HG03439 (cell line): ENCODE measurements at regions not wholly inside any gene's neighbourhood (a gene's known extent, or its start where the extent isn't known, plus 50 kb on each side); places are given as distances from the start of the nearest gene placed in this dataset.
"Not testable (repeated sequence)": the region's sequence is repeated elsewhere in the genome, so short reads cannot be mapped to it uniquely, and the experiment has no call there.

Source experiments
- ATAC-seq: cut with Tn5 transposase; IDR thresholded peaks from one replicate; pipeline ENCODE4 v1.9.1; 2021; ENCODE audit warnings: mild to moderate bottlenecking, moderate library complexity; ENCODE audit not compliant: unreplicated experiment

DNA sequence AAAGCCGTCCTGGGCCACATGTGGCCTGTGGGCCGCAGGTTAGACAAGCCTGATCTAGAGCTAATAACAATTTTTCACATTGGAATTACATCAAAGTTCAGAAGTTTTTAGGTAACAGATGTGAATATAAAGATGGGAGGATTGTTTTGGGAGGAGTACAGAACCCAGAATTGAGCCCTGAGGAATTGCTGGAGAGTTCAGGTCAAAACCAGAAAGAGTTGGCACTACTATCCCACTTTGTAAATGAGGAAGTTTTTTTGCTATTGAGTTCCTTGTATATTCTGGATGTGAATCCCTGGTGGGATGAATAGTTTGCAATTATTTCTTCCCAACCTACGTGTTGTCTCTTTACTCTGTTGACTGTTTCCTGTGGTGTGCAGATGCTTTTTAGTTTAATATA is 109.5 kb upstream of the LIPC start:
- ATAC-seq, result no peak

DNA sequence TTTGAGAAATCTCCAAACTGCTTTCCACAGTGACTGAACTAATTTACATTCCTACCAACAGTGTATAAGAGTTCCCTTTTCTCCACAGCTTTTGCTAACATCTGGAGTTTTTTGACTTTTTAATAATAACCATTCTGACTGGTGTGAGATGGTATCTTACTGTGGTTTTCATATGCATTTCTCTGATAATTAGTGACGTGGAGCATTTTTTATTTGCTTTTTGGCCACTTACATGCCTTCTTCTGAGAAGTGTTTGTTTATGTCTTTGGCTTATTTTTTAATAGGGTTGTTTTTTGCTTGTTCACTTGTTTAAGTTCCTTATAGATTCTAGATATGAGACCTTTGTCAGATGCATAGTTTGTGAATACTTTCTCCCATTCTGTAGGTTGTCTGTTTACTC is 108.5 kb upstream of the LIPC start:
- not testable (repeated sequence) for ATAC-seq

DNA sequence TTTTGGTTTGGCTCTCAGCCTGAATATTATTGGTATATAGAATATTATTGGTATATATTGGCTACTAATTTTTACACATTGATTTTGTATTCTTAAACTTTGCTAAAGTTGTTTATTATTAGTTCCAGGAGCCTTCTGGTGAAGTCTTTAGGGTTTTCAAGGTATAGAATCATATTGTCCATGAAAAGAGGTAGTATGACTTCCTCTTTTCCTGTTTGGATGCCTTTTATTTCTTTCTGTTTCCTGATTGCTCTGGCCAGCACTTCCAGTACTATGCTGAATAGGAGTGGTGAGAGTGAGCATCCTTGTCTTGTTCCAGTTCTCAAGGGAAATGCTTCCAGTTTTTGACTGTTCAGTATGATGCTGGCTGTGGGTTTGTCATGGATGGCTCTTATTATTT is 107.3 kb upstream of the LIPC start:
- ATAC-seq, result no peak

DNA sequence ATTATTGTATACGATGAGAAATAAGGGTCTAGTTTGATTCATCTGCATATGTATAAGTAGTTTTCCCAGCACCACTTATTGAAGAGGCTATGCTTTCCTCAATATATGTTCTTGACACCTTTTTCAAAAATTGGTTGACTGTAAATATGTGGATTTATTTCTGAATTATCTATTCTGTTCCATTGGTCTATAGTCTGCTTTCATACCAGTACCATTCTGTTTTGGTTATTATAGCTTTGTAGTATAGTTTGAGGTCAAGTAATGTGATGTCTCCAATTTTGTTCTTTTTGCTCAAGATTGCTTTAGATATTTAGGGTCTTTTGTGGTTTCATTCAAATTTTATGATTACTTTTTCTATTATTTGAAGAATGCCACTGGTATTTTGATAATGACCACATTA is 103.8 kb upstream of the LIPC start:
- ATAC-seq, result no peak

DNA sequence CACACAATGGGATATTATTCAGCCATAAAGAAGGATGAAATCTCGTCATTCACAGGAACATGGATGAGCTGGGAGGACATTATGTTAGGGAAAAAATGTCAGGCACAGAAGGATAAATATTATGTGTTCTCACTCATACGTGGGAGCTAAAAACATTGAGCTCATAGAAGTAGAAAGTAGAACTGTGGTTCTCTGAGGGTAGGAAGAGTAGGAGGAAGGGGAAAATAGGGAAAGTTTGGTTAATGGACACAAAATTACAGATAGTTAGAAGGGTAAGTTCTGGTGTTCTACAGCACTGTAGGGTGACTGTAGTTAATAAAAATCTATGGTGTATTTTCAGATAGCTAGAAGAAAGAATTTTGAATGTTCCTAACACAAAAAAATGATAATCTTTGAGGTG is 102.6 kb upstream of the LIPC start:
- no peak for ATAC-seq

DNA sequence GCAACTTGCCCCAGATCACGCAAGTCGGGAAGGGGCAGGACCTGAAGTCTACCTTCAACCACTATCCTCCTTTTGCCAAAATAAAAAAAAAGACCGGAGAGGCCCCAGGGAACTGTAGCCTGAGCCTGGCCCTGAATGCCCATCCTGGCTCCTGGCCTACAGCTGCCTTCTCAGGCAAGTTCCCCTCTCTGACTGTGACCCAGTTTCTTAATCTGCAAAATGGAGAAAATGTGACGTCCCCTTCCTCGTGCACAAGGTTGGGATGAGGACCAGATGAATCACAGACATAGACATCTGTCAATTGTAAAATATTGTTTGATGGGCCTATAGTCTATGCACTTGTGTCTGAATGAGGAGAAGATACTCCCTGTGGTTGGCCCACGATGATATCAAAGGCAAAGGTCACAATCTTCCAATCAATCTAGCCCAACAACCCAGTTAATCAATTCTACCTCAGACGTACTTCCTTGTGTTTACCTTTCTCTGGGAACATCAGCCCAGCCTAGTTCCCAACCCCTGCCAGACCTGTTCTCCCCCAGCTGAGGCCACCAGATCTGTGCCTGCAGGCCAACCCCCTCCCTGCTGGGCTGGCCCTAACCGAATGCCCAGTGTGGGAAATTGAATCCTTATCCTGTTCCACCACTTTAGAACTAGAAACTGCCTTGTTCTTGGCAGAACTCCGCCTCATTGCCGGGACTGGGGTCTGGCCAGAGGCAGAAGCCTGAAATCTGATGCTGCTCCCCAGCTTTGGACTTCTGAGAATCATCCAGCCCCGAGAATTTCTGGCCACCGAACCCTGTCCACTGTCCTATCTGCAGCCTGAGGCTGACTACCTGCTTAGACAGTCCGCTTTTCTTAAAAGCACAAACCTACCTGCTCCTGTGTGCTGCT is 101.8 kb upstream of the LIPC start:
- ATAC-seq, result no peak

DNA sequence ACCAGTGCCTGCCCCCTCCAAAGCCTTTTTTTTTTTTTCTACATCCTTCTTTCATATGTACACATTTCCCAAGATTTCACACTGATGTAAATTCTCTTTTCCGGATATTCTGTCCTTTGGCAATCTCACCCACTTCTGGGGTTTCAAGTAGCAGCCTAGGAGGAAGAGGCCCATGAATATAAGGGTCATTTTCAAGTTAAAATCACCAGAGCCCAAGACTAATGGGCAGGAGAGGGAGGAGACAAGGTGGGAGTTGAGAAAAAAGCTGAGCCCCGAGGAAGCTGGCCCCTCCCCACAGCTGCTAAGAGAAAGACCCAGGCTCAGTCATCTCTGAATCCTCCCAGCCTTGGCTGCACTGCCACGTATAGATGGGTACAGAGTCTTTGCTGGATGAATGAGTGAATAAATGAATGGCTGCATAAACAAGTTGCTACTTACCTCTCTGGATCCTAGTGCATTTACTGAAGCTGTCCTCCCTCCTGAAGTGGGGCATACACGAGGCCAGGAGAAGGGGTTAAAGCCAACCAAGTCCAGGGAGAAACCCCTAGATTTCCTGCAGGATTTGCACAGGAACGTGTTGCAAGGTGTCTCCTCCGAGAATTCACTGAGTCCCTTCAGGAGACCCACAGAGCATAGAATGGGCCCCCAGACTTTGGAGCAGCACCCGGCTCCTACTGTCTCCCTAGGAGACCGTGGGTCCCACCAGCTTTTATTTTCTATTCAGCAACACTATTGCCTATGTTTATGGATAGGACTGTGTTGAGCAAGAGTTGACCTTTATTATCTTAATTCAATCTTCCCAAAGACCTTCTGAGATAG is 100.8 kb upstream of the LIPC start:
- ATAC-seq, result no peak

DNA sequence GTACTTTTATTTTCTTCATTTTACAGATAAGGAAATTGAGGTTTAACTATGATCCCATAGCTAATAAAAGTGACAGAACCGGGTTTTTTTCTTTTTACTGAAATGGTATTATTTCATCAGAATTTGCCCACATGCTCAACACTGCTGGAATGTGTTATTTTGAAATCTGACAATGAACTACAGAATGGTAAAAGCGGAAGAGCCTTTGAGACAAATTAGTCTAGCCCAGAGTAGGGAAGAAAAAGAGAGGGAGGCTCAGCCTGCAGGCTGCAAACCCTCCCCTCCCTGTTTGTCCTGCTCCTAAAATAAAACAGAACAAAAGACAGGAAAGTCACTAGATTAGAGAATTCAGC is 100.3 kb upstream of the LIPC start:
- no peak for ATAC-seq

DNA sequence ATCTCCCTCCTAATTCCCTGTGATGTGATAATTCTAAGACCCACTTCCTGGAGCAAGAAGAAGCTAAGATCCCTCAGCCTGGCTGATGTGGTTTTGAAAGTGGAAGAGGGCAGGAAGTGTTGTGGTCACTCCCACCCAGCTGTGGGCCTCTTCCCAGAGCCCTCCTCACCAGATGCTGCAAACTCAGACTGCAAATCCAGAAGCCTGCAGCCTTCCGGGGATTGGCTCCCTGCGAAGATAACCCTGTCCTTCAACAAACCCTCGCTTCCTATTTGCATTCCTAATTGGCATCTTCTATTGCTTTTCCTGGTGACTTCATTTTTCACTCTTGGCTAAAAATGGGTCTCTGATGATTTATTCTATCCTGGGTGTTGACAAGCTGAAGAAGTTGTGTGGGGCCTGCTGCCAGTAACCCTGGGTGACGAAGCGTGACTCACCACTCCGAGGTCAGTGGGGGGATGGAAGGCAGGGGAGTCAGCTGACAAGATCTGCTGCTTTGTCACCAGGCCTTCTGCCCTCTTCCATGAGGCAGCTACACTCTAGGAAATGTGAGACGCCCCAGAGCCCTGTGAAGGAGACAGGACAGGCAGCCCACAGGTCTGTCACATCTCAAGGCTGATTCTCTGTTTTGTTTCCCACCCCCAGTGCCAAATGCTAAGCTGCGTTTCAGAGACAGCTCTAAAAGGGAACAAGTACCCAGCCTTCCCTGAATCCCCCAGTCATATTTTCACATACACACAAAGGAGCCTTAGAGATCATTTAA is 99.7 kb upstream of the LIPC start:
- ATAC-seq, result peak; percentile 79

DNA sequence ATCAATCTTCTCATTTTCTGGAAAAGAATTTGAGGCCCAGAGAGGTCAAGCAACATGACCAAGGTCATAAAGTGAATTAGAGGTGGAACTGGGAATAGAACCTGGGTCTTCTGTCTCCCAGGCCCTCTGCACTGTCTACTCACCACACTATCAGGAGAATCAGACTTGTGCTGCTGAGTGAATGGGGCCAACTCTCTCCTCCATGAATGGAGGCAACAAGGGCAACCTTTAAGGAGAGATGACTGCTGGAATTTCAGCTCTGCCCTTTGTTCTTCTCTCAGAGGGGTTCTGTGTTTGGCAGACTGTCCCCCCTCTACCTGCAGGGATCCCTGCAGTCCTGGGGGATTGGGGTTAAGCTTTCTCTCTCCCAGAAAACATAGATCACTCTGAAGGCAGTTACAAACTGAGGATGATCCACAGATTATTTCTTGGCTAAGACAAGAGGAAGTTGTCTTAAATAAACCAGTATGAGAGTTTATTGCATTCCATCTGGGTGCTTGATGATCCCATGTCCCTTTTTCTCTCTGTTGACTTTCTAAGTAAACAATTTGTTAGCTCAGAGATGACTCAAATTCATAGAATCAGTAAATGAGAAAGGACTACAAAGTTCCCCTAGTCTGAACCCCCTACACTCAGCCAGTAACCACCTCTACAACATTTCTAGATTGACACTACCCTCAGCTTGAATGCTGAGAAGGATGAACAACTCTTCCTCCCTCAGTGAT is 99.0 kb upstream of the LIPC start:
- ATAC-seq, result no peak

DNA sequence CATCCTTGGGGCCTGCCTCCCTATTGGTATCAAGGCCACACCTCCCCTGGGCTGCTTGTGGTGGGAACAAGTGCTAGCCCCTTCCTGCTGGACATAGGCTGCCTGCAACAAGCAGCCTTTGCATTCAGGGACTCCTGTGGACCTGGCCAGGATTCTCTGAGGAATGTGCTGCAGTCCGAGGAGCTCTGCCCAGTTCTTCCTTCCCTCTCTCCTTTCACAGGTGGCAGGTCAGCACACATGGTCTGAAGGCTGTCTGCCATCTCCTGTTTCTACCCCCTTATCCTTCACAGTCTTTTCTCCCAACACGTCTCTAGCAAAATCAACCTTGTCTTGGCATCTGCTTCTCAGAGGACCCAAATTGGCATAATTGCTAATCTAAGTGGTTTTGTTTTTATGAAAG is 97.0 kb upstream of the LIPC start:
- ATAC-seq, result no peak

DNA sequence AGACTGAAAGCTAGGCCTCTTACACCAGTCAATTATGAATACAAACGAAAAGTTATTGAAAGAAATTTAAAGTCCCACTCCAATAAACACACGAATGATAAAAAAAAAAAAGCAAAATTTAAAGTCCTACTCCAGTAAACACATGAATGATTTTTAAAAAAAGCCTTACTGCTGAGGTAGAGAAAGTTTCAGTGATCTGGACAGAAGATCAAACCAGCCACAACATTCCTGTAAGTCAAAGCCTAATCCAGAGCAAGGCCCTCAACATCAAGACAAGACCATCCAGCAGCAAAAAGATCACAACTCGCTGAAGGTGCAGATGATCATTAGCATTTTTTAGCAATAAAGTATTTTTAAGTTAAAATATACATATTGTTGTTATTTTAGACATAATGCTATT is 95.6 kb upstream of the LIPC start:
- ATAC-seq, result no peak

DNA sequence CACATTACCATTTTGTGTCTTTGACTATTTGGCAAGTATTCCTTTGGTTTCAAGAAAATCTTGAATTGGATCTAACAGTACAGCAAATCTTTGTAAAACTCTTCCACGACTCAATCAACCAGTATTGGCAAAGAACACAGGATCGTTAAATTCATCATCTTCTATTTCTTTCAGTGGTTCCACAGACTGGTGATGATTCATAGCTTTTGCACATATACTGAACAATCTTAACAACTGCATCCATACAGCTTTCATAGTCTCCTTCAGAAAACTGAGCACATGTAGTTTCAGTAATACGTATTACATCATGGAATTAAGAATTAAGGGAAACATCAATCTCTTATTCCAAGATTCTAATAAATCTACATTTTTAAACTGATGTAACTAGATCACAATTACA is 91.6 kb upstream of the LIPC start:
- ATAC-seq, result no peak

DNA sequence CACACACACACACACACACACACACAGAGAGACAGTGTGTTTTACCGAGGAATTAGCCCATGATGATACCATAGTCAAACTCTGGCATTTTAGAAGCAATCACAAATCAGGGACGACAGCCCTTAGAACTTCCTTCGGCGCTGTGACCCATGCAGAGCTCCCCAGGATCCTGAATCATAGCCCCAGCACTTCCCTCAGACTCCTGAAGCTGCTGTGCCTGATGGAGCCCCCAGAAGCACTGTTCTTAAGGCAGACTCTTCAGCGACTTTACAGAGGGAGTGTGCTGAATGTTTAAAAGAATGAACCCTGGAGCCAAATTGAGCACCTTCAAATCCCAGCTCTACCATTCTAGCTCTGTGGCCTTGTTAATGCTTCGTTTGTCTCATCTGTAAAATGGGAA is 89.3 kb upstream of the LIPC start:
- no peak for ATAC-seq

DNA sequence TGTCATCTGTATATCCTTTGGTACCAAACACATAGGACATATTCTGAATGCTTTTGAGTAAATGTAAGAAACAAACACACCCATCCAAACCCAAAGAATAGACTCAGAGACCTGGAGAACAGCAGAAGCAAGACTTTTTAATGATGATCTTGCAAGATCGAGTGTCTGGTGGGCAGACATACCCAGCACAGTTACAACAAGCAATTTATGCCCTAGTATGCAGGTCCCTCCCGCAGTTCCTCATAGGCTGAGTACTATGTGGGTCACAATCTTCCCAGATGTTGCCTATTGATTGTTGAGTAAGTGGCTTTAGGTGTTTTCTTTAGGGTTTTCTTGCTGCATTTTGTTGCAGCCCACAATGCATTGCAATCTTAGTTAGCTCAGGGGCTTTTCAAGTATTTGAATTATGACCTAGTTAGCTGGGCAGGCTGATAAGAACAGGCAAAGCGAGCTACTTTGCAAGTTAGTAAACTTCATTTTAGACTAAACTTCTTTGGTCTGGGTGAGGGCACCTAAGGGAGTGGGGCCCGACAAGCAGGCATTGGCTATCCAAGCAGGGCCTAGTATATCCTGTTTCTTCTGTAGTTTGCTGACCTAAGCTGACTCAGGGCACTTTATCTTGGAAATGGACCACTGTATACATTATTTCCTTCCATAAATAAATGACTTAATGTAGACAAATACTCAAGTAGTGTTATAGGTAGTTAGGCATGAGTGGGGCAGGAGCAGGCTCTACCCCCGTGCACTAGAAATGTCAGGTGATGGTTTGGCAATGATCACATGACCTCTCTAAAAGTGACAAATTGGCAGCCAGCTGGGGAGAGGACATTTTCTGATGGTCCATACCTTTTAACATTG is 87.3 kb upstream of the LIPC start:
- ATAC-seq, result no peak

DNA sequence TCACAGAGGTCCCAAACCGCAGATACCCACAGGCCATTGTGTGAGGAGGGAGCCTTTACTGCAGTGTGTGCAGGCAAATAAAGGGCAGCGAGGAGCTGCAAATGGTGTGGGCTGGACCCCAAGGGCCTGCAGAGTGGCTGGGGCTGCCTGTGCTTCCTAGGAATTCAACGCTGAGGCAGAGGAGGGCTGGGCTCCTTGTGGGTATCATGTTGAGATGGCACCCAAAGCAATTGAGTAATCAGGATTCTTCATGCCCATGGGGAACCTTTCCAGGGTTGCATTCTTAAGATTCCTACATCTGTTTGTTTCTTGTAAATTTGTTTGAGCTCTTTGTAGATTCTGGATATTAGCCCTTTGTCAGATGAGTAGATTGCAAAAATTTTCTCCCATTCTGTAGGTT is 85.4 kb upstream of the LIPC start:
- no peak for ATAC-seq

DNA sequence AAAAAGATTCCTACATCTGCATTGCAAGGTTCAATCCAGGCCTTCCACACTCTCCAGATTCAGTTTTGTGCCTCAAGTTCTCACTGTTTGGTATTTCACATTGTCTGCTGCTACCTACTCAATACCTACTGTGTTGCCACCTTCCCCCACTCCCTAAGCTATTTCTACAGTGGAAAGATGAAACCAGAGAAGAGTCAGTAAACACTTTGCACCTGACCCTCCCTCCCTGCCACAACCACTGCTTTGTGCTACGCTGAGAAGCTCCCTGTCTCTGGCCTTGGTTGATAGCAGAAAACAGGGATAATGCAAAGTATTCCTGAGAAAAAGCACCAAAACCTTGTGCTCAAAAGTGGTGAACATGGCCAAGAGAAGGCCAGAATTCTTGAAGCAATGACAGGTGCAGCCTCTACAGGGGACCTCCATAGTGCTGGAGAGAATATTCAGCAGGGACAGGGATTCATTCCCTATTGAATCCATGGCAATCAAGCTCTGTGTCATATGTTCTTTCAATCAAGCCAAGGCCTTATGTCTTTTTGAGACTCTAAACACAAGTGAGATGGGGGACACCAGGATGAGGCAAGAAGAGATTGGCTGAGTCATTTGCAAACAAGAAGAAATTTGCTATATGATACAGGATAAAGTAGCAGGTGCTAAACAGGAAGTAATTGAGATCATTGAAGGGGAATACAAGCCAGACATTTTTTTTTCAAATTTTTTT is 83.5 kb upstream of the LIPC start:
- no peak for ATAC-seq

DNA sequence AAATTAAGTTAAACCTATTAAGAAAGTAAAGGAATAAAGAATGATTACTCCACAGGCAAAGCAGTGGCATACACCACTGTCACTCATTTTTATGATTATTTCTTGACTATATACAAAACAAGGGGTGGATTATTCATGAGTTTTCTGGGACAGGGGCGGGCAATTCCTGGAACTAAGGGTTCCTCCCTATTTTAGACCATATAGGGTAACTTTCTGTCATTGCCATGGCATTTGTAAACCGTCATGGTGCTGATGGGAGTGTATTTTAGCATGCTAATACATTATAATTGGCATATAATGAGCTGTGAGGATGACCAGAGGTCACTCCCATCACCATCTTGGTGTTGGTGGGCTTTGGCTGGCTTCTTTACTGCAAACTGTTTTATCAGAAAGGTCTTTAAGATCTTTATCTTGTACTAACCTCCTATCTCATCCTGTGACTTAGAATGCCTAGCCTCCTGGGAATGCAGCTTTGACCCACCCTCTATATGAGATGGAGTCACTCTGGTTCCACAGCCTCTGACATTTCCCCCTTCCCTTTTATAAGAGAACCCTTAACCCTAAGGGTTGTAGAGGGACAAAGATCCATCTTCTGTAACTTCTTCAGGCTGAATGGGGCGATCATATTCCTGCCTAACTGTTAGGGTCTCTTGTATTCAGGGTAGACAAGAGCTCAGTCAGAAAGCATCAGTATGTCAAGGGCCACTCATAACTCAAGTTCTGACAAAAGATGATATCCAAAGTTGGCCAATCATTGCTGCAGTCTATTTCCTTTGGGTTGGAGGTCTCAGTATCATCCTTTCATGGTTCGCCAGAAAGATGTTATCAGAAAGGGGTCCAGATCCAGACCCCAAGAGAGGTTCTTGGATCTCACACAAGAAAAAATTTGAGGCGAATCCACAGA is 79.5 kb upstream of the LIPC start:
- ATAC-seq, result no peak
